HG03342 (cell line): ENCODE measurements at regions not wholly inside any gene's neighbourhood (a gene's known extent, or its start where the extent isn't known, plus 50 kb on each side); places are given as distances from the start of the nearest gene placed in this dataset.
"Not testable (repeated sequence)": the region's sequence is repeated elsewhere in the genome, so short reads cannot be mapped to it uniquely, and the experiment has no call there.

Experiments
- ATAC-seq: cut with Tn5 transposase; IDR thresholded peaks from one replicate; pipeline ENCODE4 v1.9.1; 2021; ENCODE audit warnings: mild to moderate bottlenecking, moderate library complexity; ENCODE audit not compliant: unreplicated experiment

DNA sequence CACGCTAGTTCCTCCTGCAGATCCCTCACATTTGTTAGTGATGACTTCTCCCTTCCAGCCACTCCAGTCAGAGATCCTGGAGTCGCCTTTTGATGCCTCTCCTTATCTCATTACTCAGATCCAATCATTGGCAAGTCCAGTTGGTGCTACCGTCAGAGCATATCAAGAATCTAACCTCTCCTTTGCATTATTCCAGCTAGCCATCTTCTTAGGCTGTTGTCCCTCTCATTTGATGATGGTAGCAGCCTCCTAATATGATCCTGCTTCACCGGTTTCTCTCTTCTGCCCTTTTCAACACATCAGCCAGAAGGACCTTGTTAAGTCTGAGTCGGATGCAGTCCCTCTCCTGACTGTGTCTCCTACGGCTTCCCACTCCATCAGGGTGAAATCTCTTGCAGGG is 305.6 kb downstream of the THBS2 start:
- ATAC-seq, result no peak

DNA sequence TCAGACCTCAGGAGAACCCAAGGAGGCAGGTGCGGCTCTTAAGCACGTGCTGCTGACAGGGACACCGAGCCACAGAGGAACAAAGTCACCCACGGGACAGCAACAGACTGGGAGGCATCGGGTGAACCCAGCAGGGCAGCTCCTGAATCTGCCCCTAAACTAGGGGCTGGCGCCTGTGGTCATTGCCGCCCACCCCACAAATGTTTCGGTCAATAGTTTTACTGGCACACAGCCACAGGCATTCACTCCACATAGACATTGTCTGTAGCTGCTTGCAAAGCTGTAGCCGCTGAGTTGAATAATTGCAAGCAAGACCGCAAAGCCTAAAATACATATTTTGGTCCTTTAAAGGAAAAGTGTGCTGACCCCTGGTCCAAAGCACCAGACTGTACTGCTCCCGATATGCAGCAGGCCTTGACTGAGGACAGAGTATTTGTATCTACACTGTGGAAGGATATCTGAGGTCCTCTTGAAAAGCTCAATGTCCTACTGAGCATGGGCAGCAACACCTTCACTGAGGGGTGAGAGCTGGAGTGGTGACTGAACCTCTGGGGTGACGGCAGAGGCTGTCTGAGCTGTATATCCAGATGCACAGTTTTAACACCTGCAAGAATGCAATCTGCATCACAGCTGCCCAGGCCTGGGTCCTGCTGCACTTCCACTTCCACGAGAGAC is 310.3 kb downstream of the THBS2 start:
- ATAC-seq, result no peak

DNA sequence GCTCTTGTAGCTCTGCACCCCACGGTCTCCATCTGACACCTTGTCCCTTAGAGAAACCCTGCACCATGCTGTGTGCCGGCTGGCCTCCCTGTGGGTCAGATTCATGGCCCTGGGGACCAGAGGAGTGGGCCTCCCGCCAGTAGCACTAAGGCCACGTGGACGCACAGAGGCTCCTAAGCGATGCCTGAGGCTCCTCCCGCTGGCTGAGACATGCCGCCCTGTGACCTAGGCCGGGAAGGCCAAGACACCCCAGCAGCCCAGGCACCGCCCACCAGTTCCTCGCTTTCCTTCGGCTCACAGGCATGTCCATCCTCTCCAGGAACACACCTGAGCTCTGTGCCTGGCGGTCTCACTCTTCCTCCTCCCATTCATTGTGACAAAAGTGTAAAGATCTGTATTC is 311.0 kb downstream of the THBS2 start:
- no peak for ATAC-seq

DNA sequence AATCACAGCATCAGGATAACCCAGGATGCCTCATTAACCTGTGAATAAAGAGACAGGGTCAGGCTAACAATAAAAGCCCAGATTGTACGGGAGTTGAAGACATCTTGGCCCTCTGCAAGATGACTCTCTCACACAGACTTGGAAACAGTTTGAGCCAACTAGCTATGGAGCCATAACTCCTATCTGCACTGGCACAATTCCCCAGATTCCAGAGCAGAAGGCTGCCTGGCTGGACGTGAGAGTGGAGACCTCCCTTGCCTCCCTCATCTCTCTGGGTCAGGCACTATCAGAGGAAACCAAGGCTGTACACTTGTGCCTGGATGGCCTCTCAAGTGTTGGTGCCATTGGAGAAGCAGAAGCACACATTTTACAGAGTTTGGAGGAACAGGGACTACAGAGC is 312.6 kb downstream of the THBS2 start:
- ATAC-seq, result no peak

DNA sequence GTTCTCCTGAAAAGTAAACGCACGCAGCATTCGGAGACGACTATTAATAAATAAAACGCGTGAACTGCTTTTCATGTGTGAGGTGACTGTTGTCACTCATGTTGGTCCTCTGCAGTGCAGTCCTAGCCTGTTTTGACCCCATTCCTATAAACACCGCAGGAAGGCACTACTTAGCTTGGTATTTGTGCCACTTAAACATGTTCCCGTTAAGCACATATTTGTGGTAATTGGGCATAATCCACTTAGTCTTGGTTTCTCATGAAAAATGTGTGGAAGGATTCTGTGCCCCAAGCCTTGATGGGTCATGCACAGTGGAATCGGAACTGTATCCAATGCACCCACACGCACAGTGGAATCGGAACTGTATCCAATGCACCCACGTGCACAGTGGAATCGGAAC is 313.9 kb downstream of the THBS2 start:
- no peak for ATAC-seq

DNA sequence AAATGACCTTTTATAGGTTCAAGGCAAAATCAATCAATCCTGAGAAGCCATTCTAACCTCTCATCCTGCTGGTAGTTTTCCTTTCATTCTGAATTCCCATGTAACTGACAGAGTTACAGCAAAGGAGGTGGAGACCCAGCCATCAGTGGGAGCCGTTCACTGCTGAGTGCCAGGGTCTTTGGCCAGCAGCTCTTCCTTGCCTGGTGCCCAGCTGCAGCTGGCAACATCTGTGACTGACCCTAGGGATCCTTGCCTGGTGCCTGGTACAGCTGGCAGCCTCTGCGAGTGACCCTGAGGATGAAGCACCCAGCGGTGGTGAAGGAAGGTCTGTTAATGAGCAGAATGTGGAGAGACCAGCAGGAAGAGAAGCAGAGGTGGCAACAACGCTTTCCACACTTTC is 314.6 kb downstream of the THBS2 start:
- ATAC-seq, result no peak

DNA sequence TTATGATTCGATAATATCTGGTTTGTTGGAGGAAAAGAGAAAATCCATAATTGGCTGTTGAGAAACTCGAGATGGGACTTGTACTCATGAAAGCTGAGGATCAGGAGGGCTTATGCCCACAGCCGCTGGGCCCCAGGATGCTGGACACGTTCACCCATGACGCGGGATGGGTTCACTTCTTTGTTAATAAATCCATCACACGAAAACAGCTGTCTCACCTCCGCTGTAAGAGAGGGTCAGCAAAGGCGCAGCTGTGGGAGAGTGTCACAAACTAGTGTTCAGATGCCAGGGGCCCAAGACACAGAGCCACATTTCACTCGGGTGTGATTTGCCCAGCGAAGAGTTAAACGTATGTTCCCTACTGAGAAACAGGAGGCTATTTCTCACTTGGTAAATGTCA is 315.1 kb downstream of the THBS2 start:
- ATAC-seq, result no peak

DNA sequence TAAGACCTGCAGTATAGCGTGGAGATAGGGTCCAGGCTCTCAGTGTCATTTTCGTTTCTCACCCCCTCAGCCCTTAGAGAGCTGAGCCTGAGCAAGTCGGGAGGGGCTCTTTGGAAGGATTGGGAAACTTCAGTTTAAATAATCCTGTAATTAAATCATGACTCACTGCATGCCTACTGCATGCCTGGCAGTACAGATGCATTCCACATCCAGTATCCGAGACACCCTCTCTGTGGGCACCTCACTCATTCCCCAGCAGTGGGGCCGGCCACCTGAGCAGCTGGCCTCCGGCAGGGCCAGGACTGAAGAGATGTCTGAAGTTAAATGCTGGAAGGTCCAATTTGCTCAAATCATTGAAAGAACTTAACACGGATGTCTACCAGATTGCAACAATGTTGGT is 316.6 kb downstream of the THBS2 start:
- ATAC-seq, result no peak

DNA sequence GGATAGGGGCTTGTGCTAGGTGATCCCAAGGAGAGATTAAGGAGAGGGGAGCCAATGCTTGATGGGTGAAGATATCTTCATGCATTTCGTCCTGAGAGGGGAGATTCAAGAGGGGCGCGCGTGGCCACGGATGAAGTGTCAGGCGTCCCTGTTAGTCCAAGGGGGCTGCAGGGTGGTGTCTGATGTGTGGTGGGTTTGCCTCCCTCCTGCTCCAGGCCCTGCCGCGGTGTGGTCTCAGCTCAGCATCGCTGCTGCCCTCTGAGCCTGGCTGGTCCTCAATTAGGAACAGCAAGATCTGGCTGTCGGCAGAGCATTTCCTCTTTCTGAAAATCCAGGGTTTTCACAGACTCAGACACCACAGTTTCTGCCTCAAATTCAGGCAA is 318.0 kb downstream of the THBS2 start:
- ATAC-seq, result no peak

DNA sequence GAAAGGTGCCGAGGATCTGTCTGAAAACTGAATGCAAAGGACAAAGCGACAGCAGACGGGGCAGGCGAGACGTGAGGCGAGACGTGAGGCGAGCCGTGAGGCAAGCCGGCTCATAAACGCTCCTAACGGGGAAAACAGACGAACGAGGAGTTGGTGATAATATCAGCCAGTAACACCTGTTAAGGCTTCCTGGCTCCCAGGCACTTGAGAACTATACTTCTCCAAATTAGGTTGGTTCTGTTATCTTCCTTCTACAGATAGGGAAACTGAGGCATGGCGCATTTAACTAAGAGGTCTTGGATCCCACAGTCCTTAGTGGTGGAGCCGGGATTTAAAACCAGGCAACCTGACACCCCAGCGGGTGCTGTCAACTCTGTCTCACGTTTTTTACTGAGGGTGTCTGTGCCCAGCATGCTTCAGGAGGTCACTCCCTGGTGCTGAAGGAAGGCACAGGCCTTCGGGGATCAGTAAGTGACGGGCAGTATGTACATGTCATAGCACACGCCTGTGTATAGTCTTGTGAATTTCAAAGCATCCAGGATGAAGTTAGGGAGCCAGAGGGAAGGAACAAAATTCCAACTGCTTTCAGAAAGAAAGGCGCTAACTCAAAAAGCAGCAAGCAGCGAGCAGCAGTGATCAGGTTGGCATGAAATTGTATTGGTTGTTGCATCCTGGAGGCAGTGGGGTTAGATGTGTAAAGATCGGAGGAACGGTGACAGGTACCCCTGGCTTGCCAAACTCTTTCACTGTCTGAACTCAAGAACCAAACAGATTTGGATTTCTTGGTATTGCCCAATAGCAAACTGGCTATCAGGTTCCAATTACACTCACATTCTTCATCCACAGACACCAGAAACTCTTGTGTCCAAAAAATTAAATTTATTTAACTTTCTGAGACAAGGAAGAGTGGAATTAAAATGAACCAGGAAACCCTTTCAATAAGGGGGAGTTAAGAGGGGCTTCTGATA is 318.7 kb downstream of the THBS2 start:
- no peak for ATAC-seq

DNA sequence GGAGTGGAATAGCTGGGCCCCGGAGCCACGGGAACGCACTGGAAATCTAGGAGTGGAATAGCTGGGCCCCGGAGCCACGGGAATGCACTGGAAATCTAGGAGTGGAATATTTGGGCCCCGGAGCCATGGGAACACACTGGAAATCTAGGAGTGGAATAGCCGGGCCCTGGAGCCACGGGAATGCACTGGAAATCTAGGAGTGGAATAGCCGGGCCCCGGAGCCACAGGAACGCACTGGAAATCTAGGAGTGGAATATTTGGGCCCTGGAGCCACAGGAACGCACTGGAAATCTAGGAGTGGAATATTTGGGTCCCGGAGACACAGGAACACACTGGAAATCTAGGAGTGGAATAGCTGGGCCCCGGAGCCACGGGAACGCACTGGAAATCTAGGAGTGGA is 321.5 kb downstream of the THBS2 start:
- not testable (repeated sequence) for ATAC-seq

DNA sequence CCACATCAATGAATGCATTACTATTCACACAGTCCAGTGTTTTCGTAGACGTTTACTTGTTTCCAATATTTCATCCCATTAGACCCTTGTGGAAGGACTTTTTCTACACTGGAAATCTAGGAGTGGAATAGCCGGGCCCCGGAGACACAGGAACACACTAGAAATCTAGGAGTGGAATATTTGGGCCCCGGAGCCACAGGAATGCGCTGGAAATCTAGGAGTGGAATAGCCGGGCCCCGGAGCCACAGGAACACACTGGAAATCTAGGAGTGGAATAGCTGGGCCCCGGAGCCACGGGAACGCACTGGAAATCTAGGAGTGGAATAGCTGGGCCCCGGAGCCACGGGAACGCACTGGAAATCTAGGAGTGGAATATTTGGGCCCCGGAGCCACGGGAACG is 322.6 kb downstream of the THBS2 start:
- ATAC-seq, result not testable (repeated sequence)

DNA sequence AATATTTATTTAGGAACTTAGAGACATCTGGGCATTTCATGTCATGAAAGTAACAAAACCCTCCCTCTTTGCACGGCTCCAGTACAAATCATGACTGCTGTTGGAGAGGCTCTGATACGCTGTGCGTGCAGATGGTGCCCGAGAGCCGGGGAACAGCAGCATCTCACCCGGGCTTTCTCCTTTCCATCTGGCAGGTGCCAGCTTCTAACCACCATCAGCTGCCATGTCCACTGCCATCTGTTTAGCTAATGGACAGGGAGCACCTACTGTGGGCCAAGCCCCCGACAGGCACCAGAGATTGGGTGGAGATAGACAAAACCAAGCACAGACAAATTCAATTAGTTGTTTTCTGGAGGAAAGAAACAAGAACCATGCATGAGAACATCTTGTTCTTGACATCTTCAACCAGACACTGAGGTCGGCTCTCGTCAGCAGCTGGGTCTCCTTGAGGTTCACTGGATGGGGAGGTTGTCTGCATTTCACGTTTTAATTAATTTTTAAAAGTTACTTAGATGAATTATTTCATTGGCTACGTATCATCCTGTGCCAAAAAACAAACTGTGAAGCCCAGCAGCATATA is 323.7 kb downstream of the THBS2 start:
- ATAC-seq, result no peak

DNA sequence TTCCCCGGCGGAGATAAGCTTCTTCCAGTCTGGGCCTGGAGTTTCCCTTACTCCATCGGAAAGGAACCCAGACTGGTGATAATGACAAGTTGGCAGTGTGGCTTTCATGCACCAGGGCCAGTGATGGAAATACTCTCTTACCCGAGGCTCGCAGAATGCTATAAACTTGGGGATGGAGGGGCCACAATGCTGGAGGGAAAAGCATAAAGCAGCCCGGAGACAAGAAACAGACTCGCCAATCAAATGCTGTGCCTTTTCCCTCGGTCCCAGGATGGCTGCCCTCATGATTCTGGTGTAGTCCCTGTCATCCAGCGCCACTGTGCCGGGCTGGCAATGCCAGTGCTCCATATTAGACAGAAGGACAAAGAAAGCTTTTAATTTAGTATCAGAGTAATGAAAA is 325.6 kb downstream of the THBS2 start:
- no peak for ATAC-seq

DNA sequence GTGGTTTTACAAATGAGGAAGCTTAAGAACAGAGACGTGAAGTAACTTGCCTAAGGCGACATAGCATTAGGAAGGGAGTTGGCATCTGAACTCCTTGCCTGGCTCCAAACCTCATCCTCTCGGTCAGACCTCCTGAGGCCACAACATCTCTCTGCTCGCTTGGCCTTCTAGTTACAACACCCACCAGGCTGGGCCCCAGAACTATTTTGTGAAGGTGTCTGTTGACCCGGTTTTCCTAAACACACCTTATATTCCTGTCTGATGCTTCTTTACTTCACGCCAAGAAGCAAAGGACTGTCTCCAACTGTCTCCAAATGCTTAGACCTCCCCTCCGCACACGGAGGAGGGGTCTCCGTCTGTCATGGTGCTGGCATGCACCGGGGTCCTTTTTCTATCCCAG is 326.6 kb downstream of the THBS2 start:
- no peak for ATAC-seq

DNA sequence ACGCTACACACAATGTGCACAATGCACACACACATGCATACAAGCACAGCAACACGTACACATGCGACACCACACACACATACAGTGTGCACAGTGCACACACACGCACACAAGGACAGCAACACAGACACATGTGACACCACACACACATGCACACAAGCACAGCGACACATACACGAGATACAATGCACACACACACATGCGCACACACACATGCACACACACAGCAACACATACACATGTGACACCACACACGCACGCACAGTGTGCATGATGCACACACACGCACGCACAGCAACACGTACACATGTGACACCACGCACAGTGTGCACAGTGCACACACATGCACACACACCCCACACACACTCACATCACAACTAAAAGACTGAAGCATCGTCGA is 327.3 kb downstream of the THBS2 start:
- ATAC-seq, result no peak

DNA sequence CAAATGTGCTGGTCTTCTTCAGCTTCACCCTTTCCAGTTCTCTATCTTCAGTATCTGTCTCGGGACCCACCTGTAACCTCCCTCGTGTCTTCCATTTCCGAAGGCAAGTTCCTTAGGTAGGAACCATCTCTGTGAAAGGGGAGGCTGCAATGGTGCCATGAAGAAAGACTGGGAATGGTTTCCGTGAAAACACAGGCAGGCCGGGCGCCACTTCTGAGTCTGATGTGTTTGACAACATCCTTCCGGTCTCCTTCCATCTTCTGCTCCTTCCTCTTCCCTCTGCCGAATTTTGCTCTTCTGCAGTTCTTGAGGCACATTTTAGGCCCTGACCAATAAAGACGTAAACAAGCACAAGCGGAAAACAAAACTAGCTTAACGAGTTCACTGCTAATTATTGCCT is 328.0 kb downstream of the THBS2 start:
- ATAC-seq, result no peak

DNA sequence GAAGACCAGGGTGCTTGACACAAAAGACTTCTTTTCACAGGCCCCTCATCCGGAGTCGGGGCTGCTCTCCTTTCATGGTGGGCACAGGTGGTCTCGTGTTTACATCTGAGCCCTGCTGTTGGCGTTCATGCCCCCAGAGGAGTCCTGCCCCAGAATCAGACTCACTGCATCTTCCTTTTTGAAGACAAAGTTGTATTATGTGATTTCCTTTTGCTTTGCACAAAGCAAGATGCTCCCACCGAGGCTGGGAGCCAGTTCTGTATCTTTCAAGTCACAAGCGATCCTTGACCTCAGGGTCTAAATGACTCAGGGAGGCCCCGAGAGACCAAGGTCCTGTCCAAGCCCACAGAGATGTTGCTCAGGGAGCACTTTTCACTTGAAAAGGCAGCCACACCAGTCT is 330.5 kb downstream of the THBS2 start:
- no peak for ATAC-seq

DNA sequence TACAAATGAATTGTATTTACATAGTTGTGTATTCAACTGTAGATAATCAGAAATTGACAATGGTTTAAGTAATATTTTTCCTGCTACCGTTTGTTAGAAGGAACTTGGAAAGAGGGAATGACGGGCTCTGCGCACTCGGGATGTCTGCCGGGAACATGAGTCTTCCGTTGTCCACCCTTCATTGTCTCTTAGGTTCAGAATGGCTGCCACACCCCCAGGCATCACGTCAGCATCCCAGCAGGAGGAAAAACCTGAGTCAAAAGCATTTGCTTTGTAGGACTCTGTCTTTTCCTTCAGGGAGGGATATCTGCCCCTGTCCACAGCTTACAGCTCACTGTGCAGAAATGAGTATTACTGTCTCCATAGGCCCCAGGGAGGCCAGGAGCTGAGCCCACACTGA is 331.2 kb downstream of the THBS2 start:
- ATAC-seq, result no peak

DNA sequence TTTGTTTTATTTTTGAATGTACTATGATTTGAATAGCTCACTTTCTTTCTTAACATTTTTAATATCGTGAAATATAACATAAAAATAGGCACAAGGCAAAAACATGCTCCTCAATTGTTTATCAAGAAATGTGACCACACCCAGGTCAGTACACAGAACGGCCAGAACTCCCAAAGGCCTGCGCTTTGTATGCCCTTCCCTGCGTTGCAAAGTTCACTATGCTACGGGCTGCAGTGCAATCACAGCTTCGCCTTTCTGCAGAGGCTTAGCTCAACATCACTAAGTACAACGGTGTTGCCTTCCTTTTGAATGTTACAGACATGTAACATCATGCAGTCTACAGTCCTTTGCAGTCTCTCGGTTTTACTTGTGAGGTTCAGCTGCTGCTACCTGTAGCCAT is 333.4 kb downstream of the THBS2 start:
- no peak for ATAC-seq

DNA sequence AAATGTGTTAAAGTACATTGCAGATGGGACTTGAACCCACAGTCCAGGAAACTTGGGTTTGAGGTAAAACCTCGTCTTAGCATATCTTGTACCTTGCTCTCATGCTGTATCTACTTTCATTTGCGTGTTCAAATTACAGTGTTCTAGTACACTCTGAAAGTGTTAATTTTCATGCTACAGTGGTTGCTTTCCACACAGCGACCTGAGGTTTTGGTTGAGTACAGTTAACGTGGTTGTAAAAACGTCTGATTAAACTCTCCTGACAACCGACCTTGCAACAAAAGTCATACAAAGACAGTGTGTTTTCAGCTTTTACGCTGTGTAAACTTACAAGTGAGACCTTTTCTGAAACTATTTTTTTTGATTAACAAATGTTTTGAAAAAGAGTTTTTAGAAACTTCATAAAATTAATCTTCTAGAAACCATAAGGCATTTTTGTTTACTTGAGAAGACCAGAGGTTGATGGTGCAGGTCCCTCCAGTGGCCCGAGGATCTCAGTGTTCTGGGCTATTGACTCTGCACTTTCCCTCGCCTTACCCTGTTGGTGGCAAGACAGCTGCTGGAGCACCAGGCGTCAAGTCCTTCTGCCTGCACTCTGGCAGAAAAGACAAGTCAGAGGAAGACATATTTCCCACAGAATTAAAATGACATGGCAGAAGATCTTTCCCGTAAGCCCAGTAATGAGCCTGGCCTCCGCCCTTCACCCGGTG is 334.0 kb downstream of the THBS2 start:
- no peak for ATAC-seq
